Activated B cell treated with CpG ODN at 0.5 μM for 24 hours (primary cell): ENCODE measurements at regions not wholly inside any gene's neighbourhood (a gene's known extent, or its start where the extent isn't known, plus 50 kb on each side); places are given as distances from the start of the nearest gene placed in this dataset.
"Not testable (repeated sequence)": the region's sequence is repeated elsewhere in the genome, so short reads cannot be mapped to it uniquely, and the experiment has no call there.

Experiments
- ATAC-seq: fragments of 200-7000 bp; cut with Tn5 transposase; one replicate; pipeline ENCODE4 v1.10.0; 2021; ENCODE audit warnings: low read depth, mild to moderate bottlenecking, moderate library complexity
- CTCF ChIA-PET: fragments of 350-600 bp; sonication (Branson Sonifier 250); formaldehyde crosslinking; loops from one replicate; lab custom pipeline; 2021; ENCODE audit warnings: antibody characterized with exemption; lab: Charles Lee
- POLR2A ChIA-PET: fragments of 350-600 bp; sonication (Branson Sonifier 250); formaldehyde crosslinking; loops from one replicate; lab custom pipeline; 2021; ENCODE audit warnings: antibody characterized with exemption; lab: Charles Lee
- DNase-seq: peaks from one replicate; pipeline ENCODE4 v3.0.0; 2022
- H3K27ac Mint-ChIP-seq: one replicate; pipeline ENCODE4 v1.8.0; 2020; ENCODE audit warnings: mixed read lengths
- H3K27me3 Mint-ChIP-seq: one replicate; pipeline ENCODE4 v1.8.0; 2021; ENCODE audit warnings: mixed read lengths
- H3K36me3 Mint-ChIP-seq: one replicate; pipeline ENCODE4 v1.8.0; 2021; ENCODE audit warnings: low read depth, mixed read lengths
- H3K4me1 Mint-ChIP-seq: one replicate; pipeline ENCODE4 v1.8.0; 2021; ENCODE audit warnings: mixed read lengths
- H3K4me3 Mint-ChIP-seq: one replicate; pipeline ENCODE4 v1.8.0; 2020; ENCODE audit warnings: mild to moderate bottlenecking, mixed read lengths
- H3K9me3 Mint-ChIP-seq: one replicate; pipeline ENCODE4 v1.8.0; 2020; ENCODE audit warnings: mixed read lengths
- CTCF ChIP-seq: fragments of 200-600 bp; IDR thresholded peaks from one replicate; pipeline ENCODE4 v1.8.0; 2022; ENCODE audit warnings: antibody characterized with exemption, mild to moderate bottlenecking
- intact Hi-C: fragments of 100-400 bp; cut with micrococcal nuclease; formaldehyde crosslinking; loops from one replicate; pipeline ENCODE4 v1.15.1; 2024

DNA sequence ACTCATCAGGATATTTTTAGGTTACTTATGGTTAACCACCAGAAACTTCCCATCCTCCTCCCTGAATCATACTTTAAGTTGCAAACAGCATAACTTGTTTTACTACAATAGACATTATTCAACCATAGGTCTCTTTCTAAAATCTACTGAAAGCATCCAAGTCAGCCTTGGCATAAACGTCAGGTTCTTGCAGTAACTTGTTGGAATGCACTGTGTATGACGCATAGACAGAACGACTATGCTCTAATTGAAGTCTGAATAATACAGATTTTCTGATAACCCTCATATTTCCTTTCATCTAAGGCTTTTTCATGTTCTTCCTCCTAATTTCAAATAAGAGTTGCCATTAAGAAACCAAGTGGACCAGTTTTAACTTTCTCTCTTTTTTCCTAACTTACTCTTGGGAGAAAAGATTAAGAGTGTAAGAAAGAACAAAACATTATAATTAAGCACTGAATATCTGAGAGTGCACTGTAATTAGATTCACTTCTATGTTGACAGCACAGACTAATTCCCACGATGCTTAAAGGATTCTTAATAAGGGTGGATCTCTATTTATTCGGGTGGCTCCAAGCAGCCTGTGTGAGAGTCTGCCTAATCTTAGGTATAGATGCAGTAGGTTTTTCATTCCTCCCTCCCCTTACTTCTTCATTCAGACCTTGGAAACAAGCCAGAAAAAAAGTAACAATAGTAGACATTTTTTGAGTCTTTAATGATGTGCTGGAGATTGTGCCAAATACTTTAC, 1100.1 kb downstream of the EPHA3 start:
- H3K4me1 Mint-ChIP-seq, CTCF ChIA-PET, H3K4me3 Mint-ChIP-seq, H3K36me3 Mint-ChIP-seq, DNase-seq, POLR2A ChIA-PET, ATAC-seq, intact Hi-C loops, H3K27ac Mint-ChIP-seq, H3K27me3 Mint-ChIP-seq: not testable (repeated sequence)
- peaks cover 14% of the 10 kb centered on the region for H3K9me3 Mint-ChIP-seq

DNA sequence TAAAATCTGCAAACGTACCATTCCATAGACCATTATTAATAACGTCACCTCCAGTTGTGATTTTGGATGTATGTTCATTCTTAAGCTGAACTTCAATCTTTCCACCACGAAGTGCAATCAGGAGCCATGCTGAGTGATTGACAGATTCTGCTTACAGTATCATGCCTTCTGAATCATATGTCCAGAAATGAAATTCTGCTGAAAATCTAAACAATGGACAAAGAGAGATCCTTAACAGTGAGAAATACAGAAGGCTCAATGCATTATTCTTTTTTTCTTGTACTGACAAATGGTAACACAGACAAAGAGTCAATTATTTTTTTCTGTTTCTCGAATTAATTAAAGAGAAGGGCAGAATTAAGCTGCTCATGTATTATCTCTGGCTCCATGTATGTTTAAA, 1114.5 kb downstream of the EPHA3 start:
- CTCF ChIA-PET: no interaction called here

GRCh38 chr3:90241481-90241880, 1134.1 kb downstream of the EPHA3 start:
- Mint-ChIP-seq H3K27me3 (no peaks in the 10 kb centered on the region), H3K9me3 (peaks cover 19% of the 10 kb centered on the region), H3K4me3 (no peak overlapping the region), H3K36me3 (no peaks in the 10 kb centered on the region), H3K4me1 (no peaks in the 10 kb centered on the region), H3K27ac (no peak overlapping the region)
- ATAC-seq: no peak
- TF ChIP-seq CTCF: no peak
- ChIA-PET CTCF (no interaction called here), POLR2A (no interaction called here)
- DNase-seq: no peak
- intact Hi-C loops: no loop called here

More for the DNA sequence above, 1114.5 kb downstream of the EPHA3 start:
- TF ChIP-seq CTCF: no peak
- no peaks in the 10 kb centered on the region for H3K27me3 Mint-ChIP-seq
- POLR2A ChIA-PET: no interaction called here
- no peak overlapping the region for H3K4me3 Mint-ChIP-seq
- ATAC-seq: no peak
- no peaks in the 10 kb centered on the region for H3K4me1 Mint-ChIP-seq
- no peak for DNase-seq
- H3K36me3 Mint-ChIP-seq: no peaks in the 10 kb centered on the region
- no peak overlapping the region for H3K27ac Mint-ChIP-seq
- intact Hi-C loops: no loop called here
- peaks cover 10% of the 10 kb centered on the region for H3K9me3 Mint-ChIP-seq

GRCh38 chr3:90253131-90253530, 1145.7 kb downstream of the EPHA3 start:
- Mint-ChIP-seq H3K4me1 (no peaks in the 10 kb centered on the region), H3K27ac (no peak overlapping the region), H3K27me3 (no peaks in the 10 kb centered on the region), H3K36me3 (no peaks in the 10 kb centered on the region), H3K4me3 (no peak overlapping the region), H3K9me3 (no peaks in the 10 kb centered on the region)
- CTCF ChIA-PET: no interaction called here
- ATAC-seq (no peak), DNase-seq (no peak)
- intact Hi-C loops: no loop called here
- no peak for TF ChIP-seq CTCF
- POLR2A ChIA-PET: no interaction called here

- Mint-ChIP-seq H3K4me3 (no peak overlapping the region), H3K4me1 (no peaks in the 10 kb centered on the region), H3K9me3 (peaks cover 23% of the 10 kb centered on the region), H3K27ac (no peak overlapping the region), H3K36me3 (no peaks in the 10 kb centered on the region), H3K27me3 (no peaks in the 10 kb centered on the region)
- DNase-seq (no peak), ATAC-seq (no peak)
- intact Hi-C loops: no loop called here
- TF ChIP-seq CTCF: no peak
- ChIA-PET POLR2A (no interaction called here), CTCF (no interaction called here)
Observed at GRCh38 chr3:90261481-90262433, 1154.3 kb downstream of the EPHA3 start.
